Stomach (tissue), 4 donors: ENCODE measurements at regions not wholly inside any gene's neighbourhood (a gene's known extent, or its start where the extent isn't known, plus 50 kb on each side); places are given as distances from the start of the nearest gene placed in this dataset.

Experiments
- POLR2A ChIP-seq, 4 donors: fragments of 450-650 bp; IDR thresholded peaks; one replicate each; pipeline ENCODE4 v1.6.1; 2016; ENCODE audit warnings: antibody characterized with exemption in 4 of 4, control low read depth in 2 of 4, mild to moderate bottlenecking in 1 of 4, moderate library complexity in 1 of 4
- POLR2AphosphoS5 ChIP-seq, 3 donors: sonication (generic); formaldehyde crosslinking; IDR thresholded peaks; one replicate each; pipeline ENCODE4 v1.6.1; 2016; ENCODE audit warnings: antibody characterized with exemption in 3 of 3
- TF ChIP-seq, protein P1 (sequence below), 7 experiments: fragments of 450-650 bp in 4 of 7; fragments of 200-600 bp in 3 of 7; sonication (generic) in 3 of 7; IDR thresholded peaks; one replicate each; pipeline ENCODE4 v1.5.1; 2016 to 2019; ENCODE audit warnings: antibody characterized with exemption in 7 of 7, control low read depth in 2 of 7, mild to moderate bottlenecking in 1 of 7

- TF ChIP-seq POLR2A (IDR thresholded peaks at IDR 0.05) (no peak), POLR2AphosphoS5 (IDR thresholded peaks at IDR 0.05) (no peak)
- TF ChIP-seq, protein P1, sequence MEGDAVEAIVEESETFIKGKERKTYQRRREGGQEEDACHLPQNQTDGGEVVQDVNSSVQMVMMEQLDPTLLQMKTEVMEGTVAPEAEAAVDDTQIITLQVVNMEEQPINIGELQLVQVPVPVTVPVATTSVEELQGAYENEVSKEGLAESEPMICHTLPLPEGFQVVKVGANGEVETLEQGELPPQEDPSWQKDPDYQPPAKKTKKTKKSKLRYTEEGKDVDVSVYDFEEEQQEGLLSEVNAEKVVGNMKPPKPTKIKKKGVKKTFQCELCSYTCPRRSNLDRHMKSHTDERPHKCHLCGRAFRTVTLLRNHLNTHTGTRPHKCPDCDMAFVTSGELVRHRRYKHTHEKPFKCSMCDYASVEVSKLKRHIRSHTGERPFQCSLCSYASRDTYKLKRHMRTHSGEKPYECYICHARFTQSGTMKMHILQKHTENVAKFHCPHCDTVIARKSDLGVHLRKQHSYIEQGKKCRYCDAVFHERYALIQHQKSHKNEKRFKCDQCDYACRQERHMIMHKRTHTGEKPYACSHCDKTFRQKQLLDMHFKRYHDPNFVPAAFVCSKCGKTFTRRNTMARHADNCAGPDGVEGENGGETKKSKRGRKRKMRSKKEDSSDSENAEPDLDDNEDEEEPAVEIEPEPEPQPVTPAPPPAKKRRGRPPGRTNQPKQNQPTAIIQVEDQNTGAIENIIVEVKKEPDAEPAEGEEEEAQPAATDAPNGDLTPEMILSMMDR (IDR thresholded peaks at IDR 0.05): no peak
Measured at GRCh38 chr7:115429918-115430317, 508.0 kb downstream of the MDFIC start.
